ENCODE measurements at regions not wholly inside any gene's neighbourhood (a gene's known extent, or its start where the extent isn't known, plus 50 kb on each side); places are given as distances from the start of the nearest gene placed in this dataset.

- no peak for TF ChIP-seq POLR2AphosphoS5 (IDR thresholded peaks at IDR 0.05; ENCODE audit: insufficient read depth in 1 of 2, low read depth in 1 of 2)
- TF ChIP-seq, protein P1, sequence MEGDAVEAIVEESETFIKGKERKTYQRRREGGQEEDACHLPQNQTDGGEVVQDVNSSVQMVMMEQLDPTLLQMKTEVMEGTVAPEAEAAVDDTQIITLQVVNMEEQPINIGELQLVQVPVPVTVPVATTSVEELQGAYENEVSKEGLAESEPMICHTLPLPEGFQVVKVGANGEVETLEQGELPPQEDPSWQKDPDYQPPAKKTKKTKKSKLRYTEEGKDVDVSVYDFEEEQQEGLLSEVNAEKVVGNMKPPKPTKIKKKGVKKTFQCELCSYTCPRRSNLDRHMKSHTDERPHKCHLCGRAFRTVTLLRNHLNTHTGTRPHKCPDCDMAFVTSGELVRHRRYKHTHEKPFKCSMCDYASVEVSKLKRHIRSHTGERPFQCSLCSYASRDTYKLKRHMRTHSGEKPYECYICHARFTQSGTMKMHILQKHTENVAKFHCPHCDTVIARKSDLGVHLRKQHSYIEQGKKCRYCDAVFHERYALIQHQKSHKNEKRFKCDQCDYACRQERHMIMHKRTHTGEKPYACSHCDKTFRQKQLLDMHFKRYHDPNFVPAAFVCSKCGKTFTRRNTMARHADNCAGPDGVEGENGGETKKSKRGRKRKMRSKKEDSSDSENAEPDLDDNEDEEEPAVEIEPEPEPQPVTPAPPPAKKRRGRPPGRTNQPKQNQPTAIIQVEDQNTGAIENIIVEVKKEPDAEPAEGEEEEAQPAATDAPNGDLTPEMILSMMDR (IDR thresholded peaks at IDR 0.05): no peak
Measured at GRCh38 chr6:142676647-142677192, 268.3 kb downstream of the HIVEP2 start.
